NCI-H2196 (cell line): ENCODE measurements at regions not wholly inside any gene's neighbourhood (a gene's known extent, or its start where the extent isn't known, plus 50 kb on each side); places are given as distances from the start of the nearest gene placed in this dataset.

ENCODE experiments used
- DNase-seq: peaks from one replicate; lab custom pipeline; 2025; ENCODE audit not compliant: unreplicated experiment; lab: John Stamatoyannopoulos, UW

- DNase-seq = no peak
These were observed 166.5 kb downstream of the TFAP2A start for GRCh38 chr6:10248378-10248843.

- no peak for DNase-seq
These were observed 177.4 kb downstream of the TFAP2A start for GRCh38 chr6:10237298-10238038.

- no peak for DNase-seq
These were observed 179.5 kb downstream of the TFAP2A start for GRCh38 chr6:10235344-10235743.

GRCh38 chr6:10230531-10230930 lies 184.3 kb downstream of the TFAP2A start:
- no peak for DNase-seq

GRCh38 chr6:10223841-10224240 lies 191.0 kb downstream of the TFAP2A start:
- DNase-seq = no peak

GRCh38 chr6:10221178-10221577 lies 193.7 kb downstream of the TFAP2A start:
- no peak for DNase-seq

GRCh38 chr6:10219510-10219909 lies 195.4 kb downstream of the TFAP2A start:
- DNase-seq = no peak

GRCh38 chr6:10217111-10217510 lies 197.8 kb downstream of the TFAP2A start:
- DNase-seq = no peak

- DNase-seq = no peak
These were observed 199.4 kb downstream of the TFAP2A start for GRCh38 chr6:10215326-10216110.

GRCh38 chr6:10210052-10210451 lies 204.8 kb downstream of the TFAP2A start:
- DNase-seq = no peak

GRCh38 chr6:10205892-10206291 lies 209.0 kb downstream of the TFAP2A start:
- no peak for DNase-seq

GRCh38 chr6:10205120-10205519 lies 209.8 kb downstream of the TFAP2A start:
- peak; percentile 53 for DNase-seq

GRCh38 chr6:10203651-10204050 lies 211.2 kb downstream of the TFAP2A start:
- DNase-seq = no peak

GRCh38 chr6:10202581-10202980 lies 212.3 kb downstream of the TFAP2A start:
- DNase-seq = no peak

- no peak for DNase-seq
These were observed 213.0 kb downstream of the TFAP2A start for GRCh38 chr6:10201606-10202510.

- no peak for DNase-seq
These were observed 218.8 kb downstream of the TFAP2A start for GRCh38 chr6:10196090-10196489.

GRCh38 chr6:10194816-10195672 lies 219.8 kb downstream of the TFAP2A start:
- DNase-seq = no peak

GRCh38 chr6:10193321-10193720 lies 221.6 kb downstream of the TFAP2A start:
- no peak for DNase-seq

- DNase-seq = no peak
These were observed 224.8 kb downstream of the TFAP2A start for GRCh38 chr6:10190042-10190441.
